ENCODE measurements at regions not wholly inside any gene's neighbourhood (a gene's known extent, or its start where the extent isn't known, plus 50 kb on each side); places are given as distances from the start of the nearest gene placed in this dataset.

GRCh38 chr3:30512576-30512975, 93.8 kb upstream of the TGFBR2 start:
- Histone ChIP-seq H3K36me3 (no peaks in the 10 kb centered on the region), H3K27ac (peak overlapping the region in 3 of 10 donors; percentile 20 to 42 (median 33)), H3K27me3 (no peaks in the 10 kb centered on the region), H3K4me3 (no peak overlapping the region), H3K4me1 (peaks cover 0 to 21% (median 5%) of the 10 kb centered on the region in 9 donors), H3K9me3 (no peaks in the 10 kb centered on the region)
- DNase-seq: no peak
- 0 to 88% methylated on average over 1 of the region's 1 CpG for WGBS, 2 donors
- no peak for TF ChIP-seq CTCF (IDR thresholded peaks at IDR 0.05)
- intact Hi-C loops (cut with DNase I): loop anchor here in 5 of 10 donors (10.0 kb wide), 4 partner anchors 58 to 182 kb away; partner anchors contain the start of gene TGFBR2 (in 1 of the 5)
- ATAC-seq: no peak

- intact Hi-C loops (cut with DNase I): loop anchor here in 5 of 10 donors (10.0 kb wide), 4 partner anchors 59 to 181 kb away; partner anchors contain the start of gene TGFBR2 (in 1 of the 5)
- no peak for TF ChIP-seq CTCF (IDR thresholded peaks at IDR 0.05)
- H3K4me1 ChIP-seq: peaks cover 0 to 31% (median 13%) of the 10 kb centered on the region in 9 donors
- DNase-seq (no peak), ATAC-seq (no peak)
- 94 to 95% methylated on average over 4 of the region's 4 CpGs for WGBS, 2 donors
- H3K27ac ChIP-seq: peak overlapping the region in 2 of 10 donors; percentile 2 to 24
- H3K4me3 ChIP-seq: no peak overlapping the region
- no peaks in the 10 kb centered on the region for H3K36me3 ChIP-seq
- H3K9me3 ChIP-seq: no peaks in the 10 kb centered on the region
- no peaks in the 10 kb centered on the region for H3K27me3 ChIP-seq
Observed at GRCh38 chr3:30513374-30514152, 92.8 kb upstream of the TGFBR2 start.

- intact Hi-C loops (cut with DNase I): loop anchor here in 6 of 10 donors (5.0 to 10.0 kb wide), 9 partner anchors 61 to 179 kb away; partner anchors contain the start of gene TGFBR2 (in 2 of the 6)
- ATAC-seq: no peak
- peak overlapping the region in 2 of 10 donors; percentile 68 to 81 for H3K27ac ChIP-seq
Observed at GRCh38 chr3:30516238-30516637, 90.2 kb upstream of the TGFBR2 start.

More at GRCh38 chr3:30516238-30516637, 90.2 kb upstream of the TGFBR2 start:
- Histone ChIP-seq H3K4me1 (peaks cover 0 to 54% (median 35%) of the 10 kb centered on the region in 9 donors), H3K9me3 (no peaks in the 10 kb centered on the region), H3K36me3 (no peaks in the 10 kb centered on the region), H3K27me3 (no peaks in the 10 kb centered on the region), H3K4me3 (no peak overlapping the region)
- 55 to 66% methylated on average over 2 of the region's 2 CpGs for WGBS, 2 donors
- no peak for TF ChIP-seq CTCF (IDR thresholded peaks at IDR 0.05)
- no peak for DNase-seq

All from heart right ventricle (tissue), 16 donors.